ENCODE measurements at regions not wholly inside any gene's neighbourhood (a gene's known extent, or its start where the extent isn't known, plus 50 kb on each side); places are given as distances from the start of the nearest gene placed in this dataset.

DNA sequence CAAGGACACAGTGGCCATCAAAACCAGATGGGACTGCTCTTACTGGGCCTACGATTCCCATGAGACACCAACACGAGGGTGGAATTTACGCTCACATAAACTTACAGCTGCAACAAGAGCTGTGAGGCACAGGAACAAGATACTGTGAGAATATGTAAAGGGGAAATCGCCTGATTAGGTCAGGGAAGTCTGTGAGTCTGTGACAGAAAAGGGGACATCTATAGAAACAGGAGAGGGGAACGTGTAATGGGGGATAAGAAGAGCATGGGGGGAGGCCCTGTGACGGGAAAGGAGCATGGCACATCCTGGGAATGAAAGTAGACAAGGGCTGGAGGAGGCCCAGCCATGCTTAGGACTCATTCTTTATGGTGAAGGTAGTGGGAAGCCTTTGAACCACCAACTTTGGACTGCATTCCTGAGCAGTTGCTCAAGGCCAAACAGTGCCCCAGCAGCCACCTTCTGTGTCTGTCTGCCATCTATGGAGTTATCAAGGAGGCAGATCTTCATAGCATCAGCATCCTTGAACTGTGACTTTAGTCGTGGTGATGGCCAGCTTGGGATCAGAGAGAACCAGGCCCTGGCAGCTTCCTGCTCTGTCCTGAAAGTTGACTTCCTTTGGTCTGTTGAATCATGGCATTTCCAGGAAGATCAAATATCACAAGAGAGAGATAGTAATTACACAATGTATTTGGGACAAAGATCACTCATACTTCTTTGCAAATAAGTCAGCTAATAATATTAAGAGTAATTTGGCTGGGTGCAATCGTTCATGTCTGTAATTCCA, 87.9 kb upstream of the FAM169A start:
- DNase-seq: no peak

GRCh38 chr5:74953554-74953936, 87.4 kb upstream of the FAM169A start:
- DNase-seq: no peak

GRCh38 chr5:74952406-74952805, 86.2 kb upstream of the FAM169A start:
- DNase-seq: no peak

DNA sequence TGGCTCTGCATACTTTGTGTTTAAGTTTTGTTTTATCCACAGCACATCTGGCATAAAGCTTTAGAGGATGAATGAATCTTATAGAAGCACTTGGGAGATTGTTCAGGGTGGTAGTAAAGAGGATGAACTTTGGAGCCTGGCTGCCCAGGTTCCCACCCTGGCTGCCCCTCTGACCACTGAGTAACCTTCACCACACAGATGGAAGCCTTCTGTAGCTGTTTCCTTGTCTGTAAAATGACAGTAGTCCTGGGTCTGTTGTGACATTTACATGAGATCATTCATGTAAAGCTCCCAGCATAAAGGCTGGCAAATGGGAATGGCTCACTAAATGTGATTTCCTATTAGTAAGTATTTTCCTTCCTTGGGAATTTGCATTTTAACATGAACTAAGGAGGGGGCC, 85.7 kb upstream of the FAM169A start:
- DNase-seq: no peak

DNA sequence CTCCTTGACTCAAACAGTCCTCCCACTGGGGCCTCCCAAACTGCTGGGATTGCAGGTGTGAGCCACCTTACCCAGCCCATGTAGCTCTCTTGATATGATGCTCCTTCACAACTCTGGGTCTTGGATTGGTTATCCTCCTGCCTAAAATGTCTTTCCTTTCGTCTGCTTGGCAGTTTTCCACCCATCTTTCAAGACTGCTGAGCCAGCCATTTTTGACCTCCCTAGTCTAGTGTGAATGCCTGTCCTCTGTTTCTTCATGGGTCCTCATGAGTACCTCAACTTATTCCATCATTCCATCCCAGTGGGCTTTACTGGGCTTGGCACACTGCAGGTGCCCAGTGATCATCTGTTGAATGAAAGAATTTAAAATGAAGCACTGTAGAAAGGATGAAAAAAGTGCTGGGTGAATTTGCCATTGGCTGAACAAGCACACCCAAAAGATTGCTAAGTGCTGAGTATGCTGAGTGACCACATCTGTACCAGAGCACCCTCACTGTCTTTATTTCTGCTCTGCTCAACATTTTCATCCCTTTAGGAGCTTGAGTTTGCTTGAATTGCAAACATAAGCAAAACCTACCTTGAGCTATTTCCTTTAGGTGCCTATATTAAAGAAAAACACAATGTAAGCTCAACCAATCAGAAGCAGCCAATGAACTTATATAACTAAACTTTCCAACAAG, 84.8 kb upstream of the FAM169A start:
- DNase-seq: no peak

- no peak for DNase-seq
Measured at GRCh38 chr5:74949976-74950375, 83.8 kb upstream of the FAM169A start.

- no peak for DNase-seq
Measured at GRCh38 chr5:74948031-74948546, 81.9 kb upstream of the FAM169A start.

DNA sequence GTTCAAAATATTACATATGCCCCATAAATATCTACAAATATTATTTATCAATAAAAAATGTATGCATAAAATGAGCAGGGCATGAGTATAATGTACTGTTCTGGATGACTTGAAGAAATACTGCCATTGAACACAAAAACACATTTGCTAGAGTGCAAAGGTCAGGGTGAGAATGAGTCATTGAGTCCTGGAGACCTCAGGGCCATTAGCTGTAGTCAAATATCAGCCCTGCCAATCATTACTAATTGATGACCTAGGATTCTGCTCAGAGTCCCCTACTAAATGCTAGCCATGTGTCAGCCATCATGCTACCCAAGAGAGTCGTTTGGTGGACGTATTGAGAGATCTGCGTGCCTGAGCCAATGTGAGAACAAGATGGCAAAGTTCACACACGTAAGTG, 80.3 kb upstream of the FAM169A start:
- no peak for DNase-seq

GRCh38 chr5:74945561-74946165, 79.5 kb upstream of the FAM169A start:
- DNase-seq: no peak

DNA sequence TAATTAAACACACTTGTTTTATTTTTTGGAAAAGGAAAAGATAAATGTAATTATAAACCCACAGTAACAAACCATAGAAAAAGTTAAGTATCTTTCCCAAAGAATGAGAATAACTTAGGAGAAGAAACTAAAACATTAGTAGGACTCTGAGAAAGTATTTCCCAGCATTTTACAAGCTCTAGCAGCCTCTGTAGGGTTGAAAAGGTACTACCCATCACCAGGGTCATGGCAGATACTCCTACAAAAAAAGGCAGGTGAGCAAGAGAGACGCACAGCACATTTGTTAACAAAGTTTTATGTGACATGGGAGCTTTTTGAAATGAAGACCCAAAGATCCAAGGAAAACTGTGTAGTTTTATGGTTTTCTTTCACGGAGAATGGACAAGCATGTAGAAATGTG, 77.7 kb upstream of the FAM169A start:
- peak in 1 of 2 experiments; percentile 16 for DNase-seq

GRCh38 chr5:74942622-74943286, 76.6 kb upstream of the FAM169A start:
- no peak for DNase-seq

- DNase-seq: no peak
Measured at GRCh38 chr5:74940782-74941353, 74.7 kb upstream of the FAM169A start.

- peak; percentile 7 to 41 for DNase-seq
Measured at GRCh38 chr5:74938250-74938933, 72.2 kb upstream of the FAM169A start.

DNA sequence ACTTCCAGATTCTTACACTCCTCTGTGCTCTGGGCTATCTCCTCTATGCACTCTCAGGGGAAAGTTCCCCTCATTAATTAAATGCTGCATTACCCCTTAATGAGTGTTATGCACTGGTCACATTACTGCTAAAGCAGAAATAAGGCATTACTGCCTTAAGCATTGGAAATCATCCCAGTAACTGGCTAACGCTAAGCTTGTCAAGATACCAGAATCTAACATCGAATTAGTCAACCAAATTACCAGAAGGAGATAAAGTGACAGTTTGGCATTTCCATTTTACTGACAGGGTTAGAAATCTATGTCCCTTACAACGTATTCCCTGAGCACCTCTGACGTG, 69.5 kb upstream of the FAM169A start:
- DNase-seq: no peak

- peak; percentile 15 to 20 for DNase-seq
Measured at GRCh38 chr5:74934949-74935751, 69.0 kb upstream of the FAM169A start.

GRCh38 chr5:74927336-74927735, 61.1 kb upstream of the FAM169A start:
- DNase-seq: no peak

- DNase-seq: peak; percentile 70 to 84
Measured at GRCh38 chr5:74919487-74919886, 53.3 kb upstream of the FAM169A start.

- DNase-seq: no peak
Measured at GRCh38 chr5:74919041-74919440, 52.9 kb upstream of the FAM169A start.

- no peak for DNase-seq
Measured at GRCh38 chr5:74918232-74918669, 52.1 kb upstream of the FAM169A start.

DNA sequence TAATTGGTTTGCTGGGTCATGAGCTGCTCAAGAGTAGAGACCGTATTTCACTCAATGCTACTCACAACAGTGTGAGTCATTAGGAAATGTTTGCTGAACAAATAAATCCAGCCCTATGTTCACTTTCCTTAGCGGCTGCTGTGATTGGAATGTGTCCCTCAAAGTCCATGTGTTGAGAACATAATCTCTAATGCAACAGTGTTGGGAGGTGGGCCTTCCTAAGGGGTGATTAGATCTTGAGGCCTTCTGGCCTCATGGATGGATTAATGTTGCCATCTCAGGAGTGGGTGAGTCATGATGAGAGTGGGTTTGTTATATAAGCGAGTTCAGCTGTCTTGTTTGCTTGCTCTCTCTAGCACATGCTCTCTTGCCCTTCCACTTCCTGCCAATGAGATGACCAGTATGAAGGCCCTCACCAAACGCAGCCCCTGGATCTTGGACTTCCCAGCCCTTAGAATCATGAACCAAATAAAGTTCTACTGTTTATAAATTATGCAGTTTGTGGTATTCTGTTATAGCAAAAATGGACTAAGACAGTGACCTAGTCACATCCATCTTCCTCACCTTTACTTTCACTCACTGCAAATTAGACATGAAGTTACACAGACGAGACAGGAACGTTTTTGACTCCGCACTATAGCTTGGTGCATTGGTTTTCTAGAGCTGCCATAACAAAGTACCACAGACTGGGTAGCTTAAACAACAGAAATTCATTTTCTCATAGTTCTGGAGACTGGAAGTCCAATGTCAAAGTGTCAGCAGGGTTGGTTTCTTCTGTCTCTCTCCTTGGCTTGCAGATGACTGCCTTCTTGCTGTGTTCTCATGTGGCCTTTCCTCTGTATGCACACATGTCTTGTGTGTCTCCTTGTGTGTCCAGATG, 50.9 kb upstream of the FAM169A start:
- DNase-seq: no peak

Measured in Kasumi-1 (cell line).